Esophagus muscularis mucosa (tissue), 3 donors: ENCODE measurements at regions not wholly inside any gene's neighbourhood (a gene's known extent, or its start where the extent isn't known, plus 50 kb on each side); places are given as distances from the start of the nearest gene placed in this dataset.

ENCODE experiments used
- CTCF ChIP-seq, 3 experiments: fragments of 200-600 bp in 2 of 3; fragments of 450-650 bp in 1 of 3; sonication (generic) in 2 of 3; IDR thresholded peaks; one replicate each; pipeline ENCODE4 v1.5.1; 2017 to 2019; ENCODE audit warnings: antibody characterized with exemption in 3 of 3, mild to moderate bottlenecking in 2 of 3, moderate library complexity in 1 of 3
- POLR2A ChIP-seq: fragments of 450-650 bp; IDR thresholded peaks from one replicate; pipeline ENCODE4 v1.6.1; 2017; ENCODE audit warnings: antibody characterized with exemption, moderate library complexity, mild to moderate bottlenecking, low read depth
- POLR2AphosphoS5 ChIP-seq, 2 donors: sonication (generic); formaldehyde crosslinking; IDR thresholded peaks; one replicate each; pipeline ENCODE4 v1.6.1; 2017; ENCODE audit warnings: antibody characterized with exemption in 2 of 2

GRCh38 chr2:145631561-145631960 is 1111.6 kb upstream of the ZEB2 start:
- TF ChIP-seq CTCF (IDR thresholded peaks at IDR 0.05) = no peak
- TF ChIP-seq POLR2A = no peak
- no peak for TF ChIP-seq POLR2AphosphoS5 (IDR thresholded peaks at IDR 0.05)
